Memory B cell (primary cell): ENCODE measurements at regions not wholly inside any gene's neighbourhood (a gene's known extent, or its start where the extent isn't known, plus 50 kb on each side); places are given as distances from the start of the nearest gene placed in this dataset.

ENCODE experiments used
- ATAC-seq: fragments of 150-1000 bp; cut with Tn5 transposase; 2 replicates; pipeline ENCODE4 v1.10.0; 2021; ENCODE audit warnings: low read depth, mild to moderate bottlenecking, moderate library complexity
- DNase-seq, 2 donors: peaks; one replicate each; pipeline ENCODE4 v3.0.0; 2022; ENCODE audit warnings: low spot score in 2 of 2
- H3K27ac Mint-ChIP-seq: one replicate; pipeline ENCODE4 v1.8.0; 2022; ENCODE audit warnings: mild to moderate bottlenecking, moderate library complexity, mixed read lengths
- H3K27me3 Mint-ChIP-seq: one replicate; pipeline ENCODE4 v1.8.0; 2022; ENCODE audit warnings: mixed read lengths
- H3K36me3 Mint-ChIP-seq: one replicate; pipeline ENCODE4 v1.8.0; 2022; ENCODE audit warnings: mild to moderate bottlenecking, mixed read lengths
- H3K4me1 Mint-ChIP-seq: one replicate; pipeline ENCODE4 v1.8.0; 2022; ENCODE audit warnings: mixed read lengths
- H3K4me3 Mint-ChIP-seq: one replicate; pipeline ENCODE4 v1.8.0; 2022; ENCODE audit warnings: mild to moderate bottlenecking, moderate library complexity, mixed read lengths
- H3K9me3 Mint-ChIP-seq: one replicate; pipeline ENCODE4 v1.8.0; 2022; ENCODE audit warnings: mixed read lengths

DNA sequence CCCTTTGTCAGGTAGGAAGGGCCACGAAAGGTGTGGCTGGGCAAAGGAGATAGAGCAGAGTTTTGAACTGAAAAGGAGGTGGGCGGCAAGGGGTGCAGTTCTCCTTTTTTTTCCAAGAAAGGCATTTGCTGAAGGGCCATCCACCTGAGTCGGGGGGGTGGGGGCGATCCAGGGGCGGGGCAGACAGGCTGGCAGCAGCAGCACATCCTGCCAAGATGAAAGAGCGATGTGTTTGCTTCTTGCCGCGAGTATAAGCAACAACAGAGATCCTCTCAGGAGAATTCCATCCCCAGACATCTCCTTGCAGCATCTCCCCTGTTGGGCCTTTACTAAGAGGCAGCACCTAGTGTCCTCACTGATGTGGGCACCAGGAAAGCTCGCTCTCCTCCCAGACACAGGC lies 516.5 kb downstream of the CD83 start:
- H3K4me1 Mint-ChIP-seq: peaks cover 48% of the 10 kb centered on the region

DNA sequence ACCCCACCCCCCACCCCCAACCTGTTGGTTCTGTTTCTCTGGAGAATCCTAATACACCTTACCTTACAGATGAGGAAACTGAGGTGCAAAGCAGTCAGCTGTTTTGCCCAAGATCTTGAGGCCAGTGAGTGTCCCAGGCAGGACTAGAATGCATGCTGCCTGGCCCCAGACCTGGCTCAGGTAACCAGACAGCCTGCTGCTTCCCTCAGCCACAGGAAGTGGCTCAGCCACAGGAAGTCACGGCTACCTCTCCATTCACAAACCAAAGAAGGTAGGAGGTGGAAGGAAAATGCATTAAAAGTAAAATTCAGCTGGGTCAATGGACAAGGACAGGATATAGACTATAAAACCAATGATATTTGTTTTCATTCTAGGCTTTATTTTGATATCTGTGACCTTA lies 517.6 kb downstream of the CD83 start:
- Mint-ChIP-seq H3K9me3 (no peaks in the 10 kb centered on the region), H3K4me3 (peak overlapping the region; percentile 48), H3K4me1 (peaks cover 54% of the 10 kb centered on the region), H3K27ac (peak overlapping the region; percentile 95), H3K36me3 (no peaks in the 10 kb centered on the region), H3K27me3 (no peaks in the 10 kb centered on the region)
- DNase-seq: no peak
- peak; percentile 40 for ATAC-seq

More for the DNA sequence above, 516.5 kb downstream of the CD83 start:
- Mint-ChIP-seq H3K27ac (peak overlapping the region; percentile 28), H3K4me3 (peak overlapping the region; percentile 5), H3K36me3 (no peaks in the 10 kb centered on the region), H3K9me3 (no peaks in the 10 kb centered on the region), H3K27me3 (no peaks in the 10 kb centered on the region)
- ATAC-seq: no peak
- DNase-seq: no peak

DNA sequence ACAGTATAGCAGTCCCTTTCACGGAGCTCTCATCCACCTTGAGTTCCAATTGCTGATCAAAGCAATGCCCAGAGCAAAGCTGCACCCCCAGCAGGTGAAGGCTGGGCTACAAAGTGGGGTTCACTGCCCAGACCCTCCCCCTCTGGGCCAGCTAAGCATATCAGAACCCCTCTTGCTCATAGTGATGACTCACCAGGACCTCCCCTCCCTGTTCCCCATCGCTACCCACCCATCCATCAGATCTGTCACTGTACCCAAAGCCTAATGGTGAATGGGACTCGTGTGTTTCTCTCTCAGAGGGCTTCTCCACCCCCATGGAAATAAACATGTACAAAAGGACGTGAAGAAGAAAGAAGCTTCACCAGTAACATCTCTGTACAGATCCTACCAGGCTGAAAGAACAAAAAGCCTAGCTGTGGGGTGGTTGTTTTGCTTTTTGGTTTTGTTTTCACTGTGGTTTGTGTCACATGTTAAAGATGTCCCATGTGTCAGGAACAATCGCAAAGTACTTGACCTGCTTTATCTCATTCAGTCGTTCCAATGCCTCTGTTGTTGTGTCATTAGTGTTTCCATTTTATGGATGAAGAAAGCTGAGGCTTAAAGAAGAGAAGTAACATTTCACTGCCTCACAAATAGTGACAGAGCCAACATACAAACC lies 518.5 kb downstream of the CD83 start:
- peaks cover 62% of the 10 kb centered on the region for H3K4me1 Mint-ChIP-seq
- H3K27me3 Mint-ChIP-seq: no peaks in the 10 kb centered on the region
- DNase-seq (no peak), ATAC-seq (peak; percentile 60)
- H3K27ac Mint-ChIP-seq: peak overlapping the region; percentile 95
- peak overlapping the region; percentile 57 for H3K4me3 Mint-ChIP-seq
- H3K36me3 Mint-ChIP-seq: no peaks in the 10 kb centered on the region
- no peaks in the 10 kb centered on the region for H3K9me3 Mint-ChIP-seq

DNA sequence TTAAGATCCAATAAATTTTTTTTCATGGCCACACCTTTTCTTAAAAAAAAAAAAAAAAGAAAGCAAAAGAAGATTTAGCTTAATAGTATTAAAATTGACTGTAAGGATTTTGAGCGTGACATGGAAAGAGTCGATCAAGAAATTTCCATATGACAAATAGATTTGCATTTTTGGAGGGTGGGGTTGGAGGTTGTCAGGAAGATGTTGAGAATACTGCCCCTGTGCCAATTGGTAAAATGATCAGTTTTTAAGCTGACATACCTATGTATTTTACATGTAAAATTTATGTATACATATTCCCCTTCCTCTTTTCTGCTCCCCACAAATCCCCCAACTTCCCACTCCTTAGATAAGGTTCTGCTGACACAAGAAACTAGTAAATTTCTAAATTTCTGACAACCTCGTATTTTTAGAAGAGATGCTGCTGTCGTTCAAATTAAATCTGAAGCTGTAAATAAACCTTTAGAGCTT lies 520.9 kb downstream of the CD83 start:
- ATAC-seq (no peak), DNase-seq (no peak)
- H3K27me3 Mint-ChIP-seq: no peaks in the 10 kb centered on the region
- peak overlapping the region; percentile 95 for H3K27ac Mint-ChIP-seq
- H3K4me1 Mint-ChIP-seq: peaks cover 63% of the 10 kb centered on the region
- no peaks in the 10 kb centered on the region for H3K9me3 Mint-ChIP-seq
- no peaks in the 10 kb centered on the region for H3K36me3 Mint-ChIP-seq
- peak overlapping the region; percentile 87 for H3K4me3 Mint-ChIP-seq

DNA sequence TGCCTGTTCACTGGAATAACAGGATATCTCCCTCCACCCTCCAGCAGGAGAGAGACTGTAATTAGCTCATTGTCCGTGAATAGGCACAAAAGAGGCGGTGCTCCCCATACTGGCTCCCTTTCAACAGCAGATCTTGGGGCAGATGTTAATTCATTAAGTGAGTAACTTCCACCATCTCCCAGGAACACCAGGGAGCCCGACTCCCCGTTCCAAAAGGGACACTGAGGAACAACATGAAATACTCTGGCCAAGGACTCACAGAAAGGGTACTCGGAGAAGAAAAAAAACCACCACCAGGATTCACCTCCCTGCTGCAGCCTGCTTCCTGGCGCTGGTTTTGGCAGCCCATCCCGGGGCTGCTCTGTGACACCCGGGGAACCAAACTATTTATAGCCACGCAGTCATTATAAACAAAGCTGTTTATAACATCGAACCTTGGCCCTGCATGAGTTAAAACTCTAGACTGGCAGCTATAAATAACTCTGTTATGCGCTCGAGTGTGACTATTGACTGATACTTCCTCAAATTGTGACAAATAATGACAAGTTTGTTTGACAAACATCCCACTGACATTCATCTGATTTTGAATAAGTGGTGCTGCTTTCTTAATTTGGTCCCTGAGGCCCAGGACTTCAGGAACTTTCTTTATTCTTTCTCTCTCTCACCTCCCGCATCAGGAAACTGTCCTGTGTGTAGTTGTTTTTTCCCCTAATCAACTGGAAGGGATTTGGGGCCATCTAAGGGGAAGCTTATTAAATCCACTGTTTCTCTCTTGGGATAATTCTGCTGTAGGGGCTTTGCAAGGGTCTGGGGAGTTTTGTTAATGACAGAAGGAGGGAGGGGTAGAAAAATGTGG lies 521.6 kb downstream of the CD83 start:
- H3K4me1 Mint-ChIP-seq: peaks cover 60% of the 10 kb centered on the region
- DNase-seq: peak; percentile 28 to 39
- H3K9me3 Mint-ChIP-seq: no peaks in the 10 kb centered on the region
- H3K36me3 Mint-ChIP-seq: no peaks in the 10 kb centered on the region
- ATAC-seq: peak; percentile 83
- H3K27ac Mint-ChIP-seq: peak overlapping the region; percentile 95
- H3K27me3 Mint-ChIP-seq: no peaks in the 10 kb centered on the region
- peak overlapping the region; percentile 87 for H3K4me3 Mint-ChIP-seq

DNA sequence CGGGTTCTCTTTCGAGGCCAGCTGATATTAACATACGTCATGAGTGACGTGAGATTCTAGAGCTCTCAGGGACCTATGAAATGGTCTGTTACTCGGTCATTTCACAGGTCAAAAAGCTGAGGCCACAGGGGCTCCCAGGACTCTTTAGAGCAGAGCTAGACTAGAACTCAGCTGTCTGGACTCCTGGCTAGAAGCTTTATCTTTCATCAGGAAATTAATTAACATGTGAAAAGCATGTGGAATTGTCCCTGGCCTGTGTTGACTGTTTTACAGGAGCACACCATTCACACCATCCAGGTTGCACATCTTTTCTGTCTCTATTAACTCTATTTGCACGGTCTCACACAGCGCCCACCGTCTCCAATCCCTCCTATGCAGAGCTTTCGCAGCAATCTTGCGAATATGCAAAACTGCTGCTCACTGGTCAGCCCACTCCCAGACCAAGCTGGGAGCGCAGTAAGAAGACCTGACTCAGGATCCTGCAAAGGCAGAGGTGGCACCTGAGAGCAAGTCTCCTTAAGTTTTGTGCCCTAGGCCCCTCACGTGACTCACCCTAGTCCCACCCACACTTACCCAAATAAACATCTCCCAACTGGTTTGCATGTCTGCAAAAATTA lies 522.5 kb downstream of the CD83 start:
- peaks cover 54% of the 10 kb centered on the region for H3K4me1 Mint-ChIP-seq
- no peaks in the 10 kb centered on the region for H3K9me3 Mint-ChIP-seq
- H3K36me3 Mint-ChIP-seq: no peaks in the 10 kb centered on the region
- ATAC-seq (no peak), DNase-seq (no peak)
- peak overlapping the region; percentile 11 for H3K4me3 Mint-ChIP-seq
- H3K27me3 Mint-ChIP-seq: no peaks in the 10 kb centered on the region
- peak overlapping the region; percentile 95 for H3K27ac Mint-ChIP-seq

DNA sequence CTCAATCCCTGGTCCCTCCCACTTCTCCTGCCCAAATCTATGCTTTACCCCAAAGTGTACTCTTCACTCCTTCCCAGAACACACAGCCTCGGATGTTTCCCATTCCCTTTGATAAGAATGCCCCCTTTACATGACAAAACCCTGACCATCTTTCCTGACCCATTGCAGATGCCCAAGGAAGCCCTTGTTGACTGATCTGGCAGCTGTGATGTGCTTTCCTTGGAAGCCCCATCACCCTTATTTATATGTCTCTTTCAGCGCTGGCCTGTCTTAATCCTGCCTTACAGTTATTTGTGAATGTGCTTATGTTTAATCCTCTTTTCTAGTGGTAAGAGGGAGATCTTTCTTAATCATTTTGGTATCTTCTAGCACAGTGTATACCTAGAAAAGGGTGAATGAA lies 523.1 kb downstream of the CD83 start:
- DNase-seq: no peak
- no peaks in the 10 kb centered on the region for H3K36me3 Mint-ChIP-seq
- peak overlapping the region; percentile 95 for H3K27ac Mint-ChIP-seq
- peaks cover 50% of the 10 kb centered on the region for H3K4me1 Mint-ChIP-seq
- H3K9me3 Mint-ChIP-seq: no peaks in the 10 kb centered on the region
- peak overlapping the region; percentile 11 for H3K4me3 Mint-ChIP-seq
- no peak for ATAC-seq
- H3K27me3 Mint-ChIP-seq: no peaks in the 10 kb centered on the region

DNA sequence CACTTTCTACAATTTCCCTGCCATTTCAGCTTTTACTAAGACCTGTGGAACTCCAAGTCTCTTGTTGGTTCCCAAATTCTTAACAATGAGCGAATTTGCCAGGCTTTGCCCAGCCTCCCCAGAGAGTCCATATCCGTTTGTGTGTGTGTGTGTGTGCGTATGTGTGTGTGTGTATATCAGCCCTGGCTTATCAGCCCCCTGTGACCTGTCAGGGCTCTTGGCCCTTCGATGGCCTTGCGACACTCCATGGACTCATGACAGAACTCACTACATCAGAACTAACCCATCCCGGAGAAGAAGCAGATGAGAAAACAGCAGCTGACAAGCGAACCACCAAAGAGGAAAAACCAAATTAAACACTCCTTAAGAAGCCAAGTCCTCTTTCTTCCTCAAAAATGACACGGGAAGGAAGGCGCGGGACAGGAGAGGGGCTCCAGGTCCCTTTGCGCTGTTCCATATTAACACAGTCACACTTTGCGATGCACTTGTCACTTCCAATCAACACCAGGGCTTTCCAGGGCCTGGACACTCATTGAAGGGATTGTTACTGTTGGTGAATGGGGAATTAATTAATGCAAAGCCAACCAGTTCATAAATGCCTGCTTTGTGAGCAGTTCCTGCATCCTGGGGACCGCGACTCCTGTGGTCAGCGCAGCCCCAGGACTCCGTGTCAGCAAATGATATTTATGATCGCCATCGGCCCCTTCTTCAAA lies 524.0 kb downstream of the CD83 start:
- no peak overlapping the region for H3K27ac Mint-ChIP-seq
- no peak overlapping the region for H3K4me3 Mint-ChIP-seq
- H3K36me3 Mint-ChIP-seq: no peaks in the 10 kb centered on the region
- no peak for ATAC-seq
- H3K4me1 Mint-ChIP-seq: peaks cover 40% of the 10 kb centered on the region
- DNase-seq: no peak
- H3K27me3 Mint-ChIP-seq: no peaks in the 10 kb centered on the region
- no peaks in the 10 kb centered on the region for H3K9me3 Mint-ChIP-seq

DNA sequence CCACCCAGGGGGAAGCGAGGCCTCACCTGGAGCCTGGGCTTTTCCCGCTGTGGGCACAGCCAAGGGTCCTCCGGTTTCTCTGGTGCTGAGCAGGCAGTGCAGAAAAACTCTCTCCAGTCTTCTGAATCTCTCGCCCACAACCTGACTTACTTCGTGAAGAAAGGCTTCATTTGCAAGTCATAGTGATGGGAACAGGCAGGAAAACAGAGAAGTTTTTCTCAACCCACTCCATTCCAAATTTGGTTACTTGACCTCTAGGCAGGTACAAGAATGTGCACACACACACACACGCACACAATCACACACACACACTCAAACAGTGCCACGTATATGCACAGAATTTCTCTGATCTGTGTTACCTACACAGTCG lies 524.5 kb downstream of the CD83 start:
- Mint-ChIP-seq H3K9me3 (no peaks in the 10 kb centered on the region), H3K27ac (no peak overlapping the region), H3K4me1 (peaks cover 40% of the 10 kb centered on the region), H3K36me3 (no peaks in the 10 kb centered on the region), H3K27me3 (no peaks in the 10 kb centered on the region), H3K4me3 (no peak overlapping the region)
- ATAC-seq (no peak), DNase-seq (no peak)

DNA sequence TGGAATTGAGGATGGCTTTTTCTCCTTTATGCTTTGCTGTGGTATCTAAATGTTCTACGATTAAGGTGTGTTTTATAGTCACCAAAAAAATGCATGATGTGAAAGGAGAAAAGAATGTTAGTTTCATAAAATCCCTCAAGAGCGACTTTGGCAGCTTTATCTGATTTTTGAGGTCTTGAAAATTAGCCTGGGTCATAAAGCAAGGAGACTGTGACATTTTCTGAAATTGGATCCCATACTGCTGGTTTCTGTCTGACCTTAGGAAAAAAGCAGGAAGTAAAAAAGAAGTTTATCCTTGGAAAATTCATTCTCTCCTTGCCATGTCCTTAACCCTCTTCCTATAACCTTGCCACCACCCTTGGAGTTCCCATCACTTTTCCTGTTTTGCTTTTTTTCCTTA lies 525.3 kb downstream of the CD83 start:
- no peak for ATAC-seq
- no peaks in the 10 kb centered on the region for H3K27me3 Mint-ChIP-seq
- H3K27ac Mint-ChIP-seq: no peak overlapping the region
- H3K9me3 Mint-ChIP-seq: no peaks in the 10 kb centered on the region
- no peak for DNase-seq
- H3K4me1 Mint-ChIP-seq: peaks cover 37% of the 10 kb centered on the region
- no peak overlapping the region for H3K4me3 Mint-ChIP-seq
- H3K36me3 Mint-ChIP-seq: no peaks in the 10 kb centered on the region

DNA sequence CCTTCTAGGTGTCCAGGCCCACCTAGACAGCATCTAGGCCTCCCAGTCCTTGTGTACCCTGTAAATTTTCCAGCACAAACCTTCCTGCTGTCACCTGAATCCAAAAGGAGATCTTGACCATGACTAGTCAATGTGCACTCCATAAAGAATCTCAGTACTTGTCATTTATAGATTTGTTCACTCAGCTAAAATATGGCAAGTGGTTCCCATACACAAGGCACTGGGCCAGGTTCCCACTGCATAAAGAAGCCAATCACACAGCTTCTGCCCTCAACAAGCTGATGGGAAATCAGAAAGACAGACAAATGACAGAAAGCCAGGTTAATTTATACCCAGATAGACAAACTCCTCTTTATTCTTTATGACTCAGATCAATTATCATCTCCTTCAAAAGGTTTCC lies 526.8 kb downstream of the CD83 start:
- DNase-seq (no peak), ATAC-seq (no peak)

DNA sequence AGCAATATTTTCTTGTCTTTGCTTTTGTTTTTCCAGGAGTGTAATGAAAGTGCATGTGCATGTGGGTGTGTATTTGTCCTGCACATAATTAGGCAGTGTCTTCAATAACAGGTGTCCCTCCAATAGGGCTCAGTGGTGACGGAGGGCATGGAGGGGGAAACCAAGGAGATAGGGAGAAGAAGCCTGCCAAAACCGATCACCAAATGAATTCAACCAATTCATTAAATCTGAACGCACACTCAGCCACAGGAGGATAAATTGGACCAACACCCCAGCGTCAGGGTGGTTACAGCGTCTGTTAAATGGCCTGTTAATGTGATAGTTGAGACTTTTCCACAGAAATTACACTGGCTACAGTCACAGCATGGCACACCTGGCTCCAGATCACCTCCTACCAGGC lies 527.6 kb downstream of the CD83 start:
- H3K36me3 Mint-ChIP-seq: no peaks in the 10 kb centered on the region
- H3K9me3 Mint-ChIP-seq: no peaks in the 10 kb centered on the region
- H3K4me1 Mint-ChIP-seq: peaks cover 27% of the 10 kb centered on the region
- no peak for DNase-seq
- H3K27ac Mint-ChIP-seq: peak overlapping the region; percentile 12
- no peaks in the 10 kb centered on the region for H3K27me3 Mint-ChIP-seq
- no peak overlapping the region for H3K4me3 Mint-ChIP-seq
- ATAC-seq: no peak

More for the DNA sequence above, 526.8 kb downstream of the CD83 start:
- Mint-ChIP-seq H3K9me3 (no peaks in the 10 kb centered on the region), H3K4me1 (peaks cover 32% of the 10 kb centered on the region), H3K4me3 (no peak overlapping the region), H3K27me3 (no peaks in the 10 kb centered on the region), H3K27ac (no peak overlapping the region), H3K36me3 (no peaks in the 10 kb centered on the region)

DNA sequence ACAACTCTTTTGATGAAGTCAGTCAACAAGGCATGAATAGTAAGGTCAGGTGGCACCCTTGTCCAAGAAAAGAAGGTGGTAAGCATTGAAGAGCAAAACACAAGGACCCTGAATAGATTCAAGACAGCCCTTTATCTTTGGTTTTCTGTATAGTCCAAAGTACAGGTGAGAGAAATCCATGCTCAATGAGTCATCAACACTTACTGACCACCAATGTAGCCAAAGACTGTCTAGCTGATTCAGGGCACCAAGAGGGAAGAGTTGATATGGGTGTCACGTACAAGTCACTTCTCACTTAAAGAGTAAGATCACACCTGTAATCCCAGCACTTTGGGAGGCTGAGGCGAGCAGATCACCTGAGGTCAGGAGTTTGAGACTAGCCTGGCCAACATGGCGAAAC lies 528.3 kb downstream of the CD83 start:
- Mint-ChIP-seq H3K4me3 (no peak overlapping the region), H3K9me3 (no peaks in the 10 kb centered on the region), H3K27me3 (no peaks in the 10 kb centered on the region), H3K27ac (no peak overlapping the region), H3K36me3 (no peaks in the 10 kb centered on the region), H3K4me1 (peaks cover 20% of the 10 kb centered on the region)
- DNase-seq: no peak
- ATAC-seq: no peak

DNA sequence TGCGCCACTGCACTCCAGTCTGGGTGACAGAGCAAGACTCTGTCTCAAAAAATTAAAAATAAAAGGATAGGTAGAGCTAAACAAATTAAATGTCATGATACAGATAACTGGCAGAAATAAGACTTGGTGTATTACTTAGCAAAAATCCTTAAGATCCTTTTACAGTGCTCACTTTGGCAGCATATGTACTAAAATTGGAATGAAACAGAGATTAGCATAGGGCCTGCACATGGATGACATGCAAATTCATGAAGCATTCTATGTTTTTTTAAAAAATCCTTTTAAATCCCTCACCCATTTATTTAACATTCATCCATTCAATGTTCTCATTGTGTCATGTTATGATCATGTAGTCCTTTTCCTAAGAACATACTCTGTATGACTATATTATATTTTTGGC lies 528.8 kb downstream of the CD83 start:
- no peaks in the 10 kb centered on the region for H3K9me3 Mint-ChIP-seq
- H3K27ac Mint-ChIP-seq: no peak overlapping the region
- no peaks in the 10 kb centered on the region for H3K36me3 Mint-ChIP-seq
- no peak overlapping the region for H3K4me3 Mint-ChIP-seq
- peaks cover 15% of the 10 kb centered on the region for H3K4me1 Mint-ChIP-seq
- H3K27me3 Mint-ChIP-seq: no peaks in the 10 kb centered on the region
- ATAC-seq (no peak), DNase-seq (no peak)
